ENCODE measurements at regions not wholly inside any gene's neighbourhood (a gene's known extent, or its start where the extent isn't known, plus 50 kb on each side); places are given as distances from the start of the nearest gene placed in this dataset.

DNA sequence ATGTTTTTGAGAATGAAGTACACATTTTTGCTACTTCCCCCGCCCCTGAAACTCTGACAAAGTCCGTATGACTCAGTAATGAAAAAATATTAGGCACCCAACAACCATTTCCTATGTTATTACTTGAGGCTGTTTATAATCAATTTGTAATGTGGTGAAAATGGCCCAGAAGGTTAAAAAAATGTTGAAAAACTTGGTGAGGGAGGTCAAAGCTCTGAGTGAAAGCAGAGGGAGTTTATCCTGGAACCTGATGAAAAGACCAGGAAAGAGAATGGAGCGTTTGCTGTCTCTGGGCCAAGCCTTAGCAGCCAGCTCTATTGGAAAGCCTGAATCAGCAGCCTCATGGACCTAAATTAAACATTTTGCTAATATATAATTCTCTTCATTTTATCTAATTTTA is 367.7 kb upstream of the NEGR1 start:
- DNase-seq (ENCODE audit: low read depth): peak; percentile 53

DNA sequence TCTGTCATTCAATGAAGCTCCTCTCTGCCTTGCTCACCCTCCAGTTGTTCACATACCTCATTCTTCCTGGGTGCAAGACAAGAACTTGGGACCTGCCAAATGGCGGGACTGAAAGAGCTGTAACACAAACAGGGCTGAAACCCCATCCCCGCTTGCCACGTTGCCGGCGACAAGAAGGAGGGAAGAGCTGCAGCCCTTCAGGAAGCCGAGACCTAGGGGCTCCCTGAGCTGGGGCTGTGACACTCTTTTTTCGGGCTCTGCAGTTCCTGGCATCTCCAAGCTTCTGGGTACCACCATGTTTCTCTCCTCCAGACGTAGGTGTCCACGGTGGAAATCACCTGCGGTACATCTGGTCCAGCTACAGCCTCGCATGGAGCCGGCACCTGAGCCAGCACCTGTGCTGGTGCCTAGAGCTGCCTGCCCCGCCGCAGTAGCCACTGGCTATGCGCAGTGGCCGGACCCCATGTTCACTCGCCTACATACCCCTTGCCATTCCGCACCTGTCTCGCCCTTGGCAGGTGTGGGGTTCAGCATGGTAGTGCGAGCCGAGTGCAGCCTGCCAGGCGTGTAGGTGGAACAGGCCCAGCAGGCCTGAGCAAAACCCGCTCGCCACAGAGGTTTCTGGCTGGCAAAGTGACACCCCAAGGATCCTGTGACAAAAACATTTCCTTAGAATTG is 367.0 kb upstream of the NEGR1 start:
- no peak for DNase-seq (ENCODE audit: low read depth)

DNA sequence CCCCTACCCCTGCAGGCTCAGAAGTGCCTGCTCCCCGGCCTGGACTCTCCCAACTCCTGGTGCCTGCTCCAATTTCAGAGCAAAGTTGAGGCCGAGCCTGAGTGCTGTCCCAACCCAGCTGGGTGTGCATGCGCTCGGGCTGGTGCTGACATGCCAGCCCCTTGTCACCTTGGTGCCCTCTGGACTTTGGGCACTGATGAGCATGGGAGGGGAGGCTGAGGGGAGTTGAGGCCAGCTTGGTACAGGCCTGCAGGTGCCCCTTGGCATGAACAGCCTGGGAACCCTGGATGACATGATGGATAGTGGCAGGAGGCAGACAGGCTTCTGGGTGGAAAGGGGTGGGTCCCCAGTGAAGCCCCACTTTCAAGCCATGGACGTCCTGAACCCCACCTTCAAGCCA is 366.1 kb upstream of the NEGR1 start:
- DNase-seq (ENCODE audit: low read depth): no peak

DNA sequence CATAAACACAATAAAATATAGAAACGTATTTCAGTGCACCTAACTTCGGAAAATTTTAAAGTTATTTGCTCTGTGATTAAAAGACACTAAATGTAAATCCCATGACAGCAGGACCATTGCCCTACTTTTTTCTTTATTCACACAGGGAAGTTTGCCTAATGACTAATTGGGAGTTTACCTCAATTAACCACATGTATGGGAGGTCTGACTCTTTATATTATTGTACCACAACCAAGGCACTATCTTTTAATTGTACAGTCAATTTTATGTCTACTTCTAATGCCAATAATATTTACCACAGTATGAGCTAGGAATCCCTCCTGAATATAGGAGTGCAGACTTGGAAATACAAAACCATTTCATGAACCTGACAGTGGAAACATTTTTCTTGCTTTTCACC is 360.8 kb upstream of the NEGR1 start:
- no peak for DNase-seq (ENCODE audit: low read depth)

DNA sequence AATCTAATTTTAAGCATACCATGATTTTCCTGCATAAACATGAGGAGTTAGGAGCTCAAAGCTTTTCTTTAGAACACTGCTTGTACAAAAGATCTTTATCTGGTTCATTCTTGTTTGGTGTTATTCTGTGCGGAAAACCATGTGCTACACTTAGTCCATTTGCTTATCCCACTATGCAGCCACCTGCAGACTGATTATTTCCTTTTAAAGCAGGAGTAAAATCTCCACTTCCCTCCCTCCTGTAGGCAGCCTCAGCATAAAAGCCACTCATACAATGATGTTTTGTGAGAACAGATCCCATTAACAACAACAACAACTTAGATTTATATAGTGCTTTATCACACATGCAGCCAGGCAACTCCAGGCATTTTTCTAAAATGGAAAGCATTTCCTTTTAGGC is 355.3 kb upstream of the NEGR1 start:
- no peak for DNase-seq (ENCODE audit: low read depth)

DNA sequence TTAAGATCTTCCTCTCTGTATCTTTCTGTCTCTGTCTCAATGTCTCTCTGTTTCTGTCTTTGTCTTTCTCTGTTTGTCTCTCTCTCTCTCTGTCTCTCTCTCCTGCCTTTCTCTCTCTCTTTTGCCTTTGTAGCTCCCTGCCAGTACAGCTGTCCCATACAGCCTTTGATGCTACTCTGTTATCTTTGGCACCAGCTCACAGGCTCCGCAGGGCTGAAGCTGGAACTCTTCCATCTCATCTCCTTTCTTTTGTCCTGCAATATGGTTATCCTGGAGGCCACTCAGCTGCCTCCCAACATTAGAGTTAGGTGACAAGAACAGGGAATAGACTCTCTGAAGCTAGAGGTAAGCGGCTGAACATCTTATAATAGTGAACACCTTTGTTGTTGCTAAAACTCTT is 354.3 kb upstream of the NEGR1 start:
- DNase-seq (ENCODE audit: low read depth): no peak

DNA sequence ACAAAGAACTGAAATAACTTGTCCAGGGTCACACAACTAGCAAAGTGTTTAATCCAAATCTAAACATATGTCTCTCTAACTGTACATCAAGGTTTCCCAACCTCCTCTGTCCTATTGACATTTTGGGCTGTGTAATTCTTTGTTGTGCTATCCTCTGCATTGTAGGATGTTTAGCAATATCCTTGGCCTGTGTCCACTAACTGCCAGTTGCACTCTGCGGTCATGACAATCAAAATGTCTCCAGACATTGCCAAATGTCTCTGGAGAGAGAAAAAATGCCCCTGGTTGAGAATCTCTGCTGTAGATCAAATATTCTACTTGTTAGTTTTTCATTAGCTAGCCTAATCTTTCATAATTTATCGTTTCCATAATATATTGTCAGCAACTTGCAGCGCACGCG is 353.4 kb upstream of the NEGR1 start:
- no peak for DNase-seq (ENCODE audit: low read depth)

DNA sequence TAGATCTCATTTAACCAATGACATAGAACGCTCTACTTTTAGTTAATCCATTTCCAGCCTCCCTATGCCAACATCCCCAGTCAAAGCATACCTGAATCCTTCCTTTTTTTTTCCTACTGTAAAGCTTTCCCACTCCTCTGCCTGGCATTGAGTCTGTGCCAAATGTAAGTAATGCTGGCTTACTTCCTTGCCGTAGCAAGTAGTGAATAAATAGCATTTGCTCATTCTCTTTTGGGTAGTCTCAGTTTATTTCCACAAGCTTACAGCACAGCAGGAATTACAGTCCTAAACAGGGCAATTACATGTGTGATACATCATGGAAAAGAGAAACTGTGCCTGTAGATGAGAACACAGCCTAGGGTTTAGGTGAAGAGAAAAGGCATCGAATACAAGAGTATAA is 352.6 kb upstream of the NEGR1 start:
- DNase-seq (ENCODE audit: low read depth): no peak

DNA sequence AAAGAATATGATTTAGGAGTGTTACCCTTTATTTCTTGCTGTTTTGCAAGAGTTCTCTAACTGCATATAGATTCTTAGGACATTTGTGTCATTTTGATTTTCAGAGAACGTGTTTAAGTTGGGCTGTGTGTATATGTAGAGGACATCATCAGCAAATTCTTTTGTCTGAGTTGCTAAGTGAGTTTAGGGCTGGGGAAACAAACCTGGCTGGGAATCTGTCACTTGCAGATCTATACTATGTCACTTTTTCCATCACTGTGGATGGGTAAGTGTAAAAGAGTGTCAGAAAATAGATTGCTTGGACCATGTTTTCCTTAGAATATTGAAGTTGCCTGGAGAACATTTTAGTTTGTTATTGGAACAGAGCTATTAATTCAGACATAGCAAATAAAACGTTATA is 349.1 kb upstream of the NEGR1 start:
- no peak for DNase-seq (ENCODE audit: low read depth)

DNA sequence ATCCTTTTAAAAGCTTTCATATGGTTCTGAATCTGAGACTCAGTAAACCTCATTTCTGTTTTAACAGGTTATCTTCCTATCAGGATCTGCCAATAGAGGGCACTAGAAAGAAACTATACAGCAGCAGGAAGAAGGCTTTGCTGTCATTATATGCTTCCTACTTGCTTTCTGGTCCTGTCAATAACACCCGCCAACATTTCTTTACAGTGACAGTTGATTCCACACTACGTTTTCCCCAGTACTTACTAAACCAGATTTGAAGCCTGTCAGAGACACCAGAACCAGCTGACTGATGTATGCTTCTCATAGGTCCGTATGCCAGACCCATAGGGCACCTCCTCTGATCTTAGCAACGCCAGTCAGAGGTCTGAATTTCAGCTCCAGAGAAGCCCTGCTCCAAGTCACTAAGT is 341.0 kb upstream of the NEGR1 start:
- peak; percentile 14 for DNase-seq (ENCODE audit: low read depth)

DNA sequence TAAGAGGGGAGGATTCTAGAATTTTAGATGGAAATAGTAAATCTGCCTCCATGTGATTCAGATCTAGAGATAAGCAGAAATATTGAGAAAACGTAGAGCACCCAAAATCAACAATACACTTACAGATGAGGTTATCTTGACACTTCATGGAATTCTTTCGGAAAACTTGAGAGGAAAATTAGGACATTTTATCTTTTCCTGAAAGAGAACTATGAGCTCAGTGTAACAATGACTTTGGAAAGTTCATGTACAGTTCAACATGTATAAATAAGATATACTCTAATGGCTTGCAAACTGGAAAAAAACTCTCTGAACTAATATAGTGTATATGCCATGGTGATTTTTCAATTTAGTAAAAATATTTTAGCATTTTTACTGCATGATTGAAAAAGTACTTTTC is 338.1 kb upstream of the NEGR1 start:
- no peak for DNase-seq (ENCODE audit: low read depth)

DNA sequence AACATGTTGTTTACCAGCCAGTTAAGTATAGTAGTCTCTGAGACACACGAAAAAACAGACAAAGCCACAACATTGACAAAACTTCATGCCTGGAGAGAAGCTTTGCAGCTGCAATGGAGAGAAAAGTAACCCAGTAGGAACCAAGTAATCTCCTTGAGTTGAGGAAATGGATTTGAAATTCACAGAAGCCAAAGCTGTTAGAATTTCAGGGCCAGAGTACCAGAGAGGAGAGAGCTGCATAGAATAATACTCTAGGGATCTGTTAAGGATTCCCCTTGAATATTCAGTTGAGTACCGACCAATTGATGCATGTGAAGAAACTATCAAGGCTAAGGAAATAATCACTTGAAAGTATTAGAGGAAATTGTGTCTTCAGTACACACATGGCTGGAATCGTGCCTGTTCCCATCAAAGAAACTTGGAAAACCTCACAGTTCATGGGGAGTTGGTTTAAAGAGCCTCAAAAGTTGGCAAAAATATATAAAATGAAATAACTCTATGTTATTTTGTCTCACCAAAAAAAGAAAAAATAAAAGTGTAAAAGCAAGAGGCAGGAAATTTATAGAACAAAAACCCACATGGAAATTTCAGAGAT is 324.0 kb upstream of the NEGR1 start:
- DNase-seq (ENCODE audit: low read depth): peak; percentile 13

DNA sequence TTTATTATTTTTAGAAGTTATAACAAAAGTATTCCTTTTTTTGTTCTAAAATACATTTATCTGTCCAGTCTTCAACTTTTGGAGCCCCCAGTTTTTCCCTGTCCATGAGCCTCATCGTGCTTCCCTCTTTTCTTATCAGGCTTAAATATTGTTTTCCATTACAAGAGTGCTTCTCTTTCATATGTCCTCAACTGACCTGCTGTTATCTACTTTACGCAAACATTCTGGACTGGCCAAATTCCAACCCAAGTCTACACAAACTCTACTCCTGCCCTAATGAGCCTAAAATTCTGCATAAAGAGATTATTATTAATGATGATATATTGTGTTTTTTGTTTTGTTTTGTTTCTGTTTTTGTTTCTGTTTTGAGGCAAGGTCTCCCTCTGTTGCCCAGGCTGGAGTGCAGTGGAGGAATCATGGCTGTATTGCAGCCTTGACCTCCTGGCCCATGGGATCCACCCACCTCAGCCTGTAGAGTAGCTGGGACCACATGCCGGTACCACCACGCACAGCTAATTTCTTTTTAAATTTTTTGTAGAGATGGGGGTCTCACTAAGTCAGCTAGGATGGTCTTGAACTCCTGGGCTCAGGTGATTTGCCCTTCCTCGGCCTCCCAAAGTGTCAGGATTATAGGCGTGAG is 318.8 kb upstream of the NEGR1 start:
- no peak for DNase-seq (ENCODE audit: low read depth)

DNA sequence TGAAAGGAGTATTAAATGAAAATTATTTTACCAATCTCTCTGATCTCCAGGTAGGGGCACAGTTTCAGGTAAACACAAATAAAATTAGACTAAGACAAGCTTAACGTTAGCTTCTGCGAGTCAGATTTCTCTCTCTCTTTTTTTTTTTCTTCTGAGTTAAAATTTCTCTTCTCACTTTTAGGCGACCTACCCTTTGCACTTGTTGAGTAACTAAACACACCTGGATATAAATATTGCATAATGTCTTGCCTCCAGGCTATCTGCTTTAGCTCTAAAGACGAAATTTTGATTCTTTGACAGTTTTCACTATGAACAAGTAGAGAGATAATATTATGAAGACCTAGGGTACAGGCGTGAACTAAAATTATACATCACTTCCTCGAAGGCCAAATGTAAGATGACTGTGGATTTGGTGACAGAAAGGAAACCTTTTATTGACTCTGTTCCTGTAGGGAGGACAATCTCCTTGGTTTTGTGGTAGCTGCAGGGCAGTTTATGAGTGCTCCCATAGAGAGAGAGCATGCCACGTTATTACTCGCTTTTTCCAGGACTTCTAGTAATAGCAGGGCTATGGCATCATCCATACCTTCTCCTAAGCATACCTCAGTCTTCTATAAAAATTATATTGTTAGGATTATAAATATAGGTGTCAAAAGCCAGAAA is 303.8 kb upstream of the NEGR1 start:
- no peak for DNase-seq (ENCODE audit: low read depth)

DNA sequence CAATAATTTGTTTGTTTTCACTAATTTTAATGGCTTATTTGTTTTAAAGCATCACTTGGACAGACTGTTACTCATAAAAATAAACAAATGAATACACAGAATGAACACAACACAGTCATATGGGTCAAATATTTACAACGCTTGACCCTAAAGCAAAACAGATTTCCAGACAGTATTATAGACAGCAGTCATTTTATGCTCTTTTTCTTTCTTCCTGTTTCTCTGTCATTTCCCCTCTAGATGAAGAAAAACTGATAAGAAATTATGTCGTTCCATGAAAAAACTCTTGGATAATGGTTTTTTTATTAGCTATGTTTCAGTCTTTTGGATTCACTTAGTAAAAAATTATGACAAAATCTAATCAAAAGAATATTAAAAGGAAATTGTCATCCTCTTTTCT is 297.3 kb upstream of the NEGR1 start:
- no peak for DNase-seq (ENCODE audit: low read depth)

DNA sequence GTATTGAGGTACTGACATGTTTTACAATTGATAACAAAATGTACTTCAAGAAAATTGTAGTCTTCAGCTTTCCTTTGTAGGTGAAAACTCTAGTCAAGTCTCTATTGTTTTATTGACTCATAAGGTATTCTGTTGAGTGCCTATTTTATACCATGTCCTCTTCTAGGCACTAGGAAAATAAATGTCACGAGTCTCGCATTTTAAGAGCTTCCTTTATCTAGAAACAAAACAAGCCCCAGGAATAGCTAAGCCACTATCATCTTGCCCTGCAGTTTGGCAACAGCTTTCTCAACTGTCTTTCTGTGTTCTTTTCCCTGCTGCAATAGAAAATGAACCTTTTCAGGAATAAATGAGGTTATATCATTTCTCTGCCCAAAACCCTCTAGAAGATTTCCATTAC is 288.5 kb upstream of the NEGR1 start:
- DNase-seq (ENCODE audit: low read depth): no peak

DNA sequence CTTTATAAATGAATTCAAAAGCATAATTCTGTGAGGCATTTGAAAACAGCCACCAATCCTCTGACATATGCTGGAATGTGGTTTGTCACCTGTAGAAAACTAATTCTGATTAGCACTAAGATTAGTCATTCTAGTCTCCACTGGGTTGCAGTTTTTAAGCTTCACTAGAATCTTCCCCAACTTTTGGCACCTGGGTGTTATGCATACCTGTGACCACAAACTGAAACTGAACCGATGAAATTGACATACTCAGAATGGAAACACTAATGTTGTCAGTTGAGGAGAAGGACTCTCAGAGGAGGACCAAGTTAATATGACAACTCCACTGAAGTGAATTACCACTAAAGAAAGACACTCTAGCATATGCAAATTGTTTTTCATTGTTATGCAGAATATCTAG is 285.8 kb upstream of the NEGR1 start:
- DNase-seq (ENCODE audit: low read depth): no peak

DNA sequence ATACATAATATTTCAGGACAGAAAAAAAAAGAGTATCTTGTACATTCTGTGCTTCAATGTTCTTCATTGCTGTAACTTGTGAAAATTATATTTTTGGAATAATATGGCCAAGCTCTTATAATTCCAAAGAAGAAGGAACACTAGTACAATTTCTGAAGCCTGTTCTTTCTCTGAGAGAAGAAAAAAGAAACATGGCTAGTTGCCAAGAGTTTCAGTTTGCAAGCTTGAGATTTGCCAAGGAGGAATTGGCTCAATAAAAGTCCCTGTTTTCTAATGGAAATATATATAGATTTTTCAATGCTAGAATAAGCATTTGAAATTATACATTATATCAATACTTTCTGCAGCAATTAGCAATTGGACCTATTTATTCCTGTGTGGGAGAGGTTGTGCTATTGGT is 285.2 kb upstream of the NEGR1 start:
- DNase-seq (ENCODE audit: low read depth): peak; percentile 56

DNA sequence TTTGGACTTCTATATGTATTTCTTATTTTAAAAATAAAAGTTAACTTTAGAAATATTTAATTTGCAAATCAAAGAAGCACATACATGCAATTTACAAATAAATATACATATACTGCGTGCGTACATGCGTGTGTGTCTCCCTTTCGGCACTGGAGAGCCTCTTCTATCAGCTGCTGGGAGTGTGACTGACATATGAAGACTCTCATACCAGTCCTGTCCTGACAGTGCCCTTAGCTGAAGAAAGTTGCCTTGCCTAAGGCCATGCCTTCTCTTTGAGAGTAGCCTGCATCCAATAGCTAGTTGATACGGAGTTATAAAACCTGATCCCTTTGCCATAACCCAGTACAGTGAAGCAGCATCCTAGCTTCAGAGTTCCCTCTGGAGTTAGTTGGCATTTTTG is 282.4 kb upstream of the NEGR1 start:
- no peak for DNase-seq (ENCODE audit: low read depth)

DNA sequence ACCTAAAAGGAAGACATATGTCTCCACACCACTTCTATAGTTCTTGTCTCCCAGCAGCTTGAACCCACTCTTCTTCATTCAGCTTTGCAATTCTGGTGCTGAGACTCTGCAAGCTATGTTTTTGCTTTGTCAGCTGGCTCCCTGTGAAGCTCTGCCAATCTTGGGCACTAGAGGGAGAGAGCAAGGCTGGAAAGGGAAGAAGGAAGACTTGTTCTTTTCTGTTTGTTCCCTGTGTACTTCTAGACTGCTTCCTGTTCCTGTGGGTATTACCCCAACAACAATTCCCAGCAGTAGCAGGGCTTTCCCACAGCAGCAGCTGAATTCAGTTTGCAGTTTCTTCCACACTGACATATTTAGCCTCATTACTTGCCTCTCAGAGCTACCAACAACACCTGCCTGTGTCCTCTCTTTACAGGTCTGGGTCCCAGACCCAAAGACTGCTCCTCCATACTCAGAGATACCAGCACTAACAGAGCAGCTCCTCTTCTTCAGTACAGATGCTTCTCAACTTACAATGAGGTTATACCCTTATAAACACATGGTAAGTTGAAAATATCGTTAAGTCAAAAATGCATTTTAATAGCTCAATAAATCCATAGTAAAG is 275.2 kb upstream of the NEGR1 start:
- no peak for DNase-seq (ENCODE audit: low read depth)

DNA sequence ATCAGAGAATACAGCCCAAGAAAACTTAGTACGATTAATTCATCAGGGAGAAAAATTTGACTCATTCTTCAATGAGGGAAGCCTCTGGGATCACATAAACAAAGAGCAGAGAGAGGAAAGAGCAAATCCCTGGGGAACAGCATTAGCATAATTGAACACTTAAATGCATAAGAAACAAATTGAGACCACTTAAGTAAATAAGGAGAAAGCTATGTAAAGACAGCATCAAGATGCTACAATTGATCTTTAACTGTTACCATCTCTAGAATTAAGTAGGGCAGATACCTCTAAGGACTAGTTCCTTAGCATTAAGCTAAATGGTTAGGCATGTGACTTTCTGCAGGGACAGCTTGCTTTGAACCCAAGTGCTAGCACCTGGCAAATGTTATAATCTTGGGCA is 265.1 kb upstream of the NEGR1 start:
- no peak for DNase-seq (ENCODE audit: low read depth)

DNA sequence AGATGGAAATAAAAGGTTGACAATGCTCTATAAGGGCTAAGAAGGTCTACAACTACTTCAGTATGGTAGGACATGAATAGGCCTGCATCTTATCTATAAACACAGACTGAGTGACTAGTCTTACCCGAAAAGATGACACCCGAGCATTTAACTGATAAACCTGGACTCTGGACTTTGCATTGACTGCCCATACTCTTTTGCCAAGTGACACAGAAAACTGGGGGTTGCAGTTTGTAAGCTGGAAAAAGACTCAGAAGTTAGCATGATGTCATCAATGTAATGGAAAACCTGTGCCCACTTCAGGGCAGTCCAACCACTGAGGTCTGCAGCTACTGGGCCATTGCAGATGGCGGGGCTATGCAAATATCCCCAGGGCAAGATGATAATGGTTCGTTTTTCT is 258.3 kb upstream of the NEGR1 start:
- no peak for DNase-seq (ENCODE audit: low read depth)

DNA sequence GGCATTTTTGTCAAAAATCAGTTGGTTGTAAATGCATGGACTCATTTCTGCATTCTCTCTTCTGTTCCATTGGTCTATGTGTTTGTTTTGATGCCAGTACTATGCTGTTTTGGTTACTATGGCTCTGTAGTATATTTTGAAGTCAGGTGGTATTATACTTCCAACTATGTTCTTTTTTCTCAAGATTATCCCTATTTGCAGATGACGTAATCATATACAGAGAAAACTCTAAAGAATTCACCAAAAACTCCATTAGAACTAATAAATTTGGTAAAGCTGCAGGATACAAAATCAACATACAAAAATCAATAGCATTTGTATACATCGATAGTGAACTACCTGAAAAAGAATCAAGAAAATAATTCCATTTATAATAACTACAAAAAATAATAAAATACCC is 253.1 kb upstream of the NEGR1 start:
- no peak for DNase-seq (ENCODE audit: low read depth)

All from forelimb muscle (tissue), 1 donor.